ENCODE measurements at regions not wholly inside any gene's neighbourhood (a gene's known extent, or its start where the extent isn't known, plus 50 kb on each side); places are given as distances from the start of the nearest gene placed in this dataset.

GRCh38 chr16:49972961-49973360 is 52.1 kb upstream of the CNEP1R1 start:
- TF ChIP-seq, protein P1, sequence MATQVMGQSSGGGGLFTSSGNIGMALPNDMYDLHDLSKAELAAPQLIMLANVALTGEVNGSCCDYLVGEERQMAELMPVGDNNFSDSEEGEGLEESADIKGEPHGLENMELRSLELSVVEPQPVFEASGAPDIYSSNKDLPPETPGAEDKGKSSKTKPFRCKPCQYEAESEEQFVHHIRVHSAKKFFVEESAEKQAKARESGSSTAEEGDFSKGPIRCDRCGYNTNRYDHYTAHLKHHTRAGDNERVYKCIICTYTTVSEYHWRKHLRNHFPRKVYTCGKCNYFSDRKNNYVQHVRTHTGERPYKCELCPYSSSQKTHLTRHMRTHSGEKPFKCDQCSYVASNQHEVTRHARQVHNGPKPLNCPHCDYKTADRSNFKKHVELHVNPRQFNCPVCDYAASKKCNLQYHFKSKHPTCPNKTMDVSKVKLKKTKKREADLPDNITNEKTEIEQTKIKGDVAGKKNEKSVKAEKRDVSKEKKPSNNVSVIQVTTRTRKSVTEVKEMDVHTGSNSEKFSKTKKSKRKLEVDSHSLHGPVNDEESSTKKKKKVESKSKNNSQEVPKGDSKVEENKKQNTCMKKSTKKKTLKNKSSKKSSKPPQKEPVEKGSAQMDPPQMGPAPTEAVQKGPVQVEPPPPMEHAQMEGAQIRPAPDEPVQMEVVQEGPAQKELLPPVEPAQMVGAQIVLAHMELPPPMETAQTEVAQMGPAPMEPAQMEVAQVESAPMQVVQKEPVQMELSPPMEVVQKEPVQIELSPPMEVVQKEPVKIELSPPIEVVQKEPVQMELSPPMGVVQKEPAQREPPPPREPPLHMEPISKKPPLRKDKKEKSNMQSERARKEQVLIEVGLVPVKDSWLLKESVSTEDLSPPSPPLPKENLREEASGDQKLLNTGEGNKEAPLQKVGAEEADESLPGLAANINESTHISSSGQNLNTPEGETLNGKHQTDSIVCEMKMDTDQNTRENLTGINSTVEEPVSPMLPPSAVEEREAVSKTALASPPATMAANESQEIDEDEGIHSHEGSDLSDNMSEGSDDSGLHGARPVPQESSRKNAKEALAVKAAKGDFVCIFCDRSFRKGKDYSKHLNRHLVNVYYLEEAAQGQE (IDR thresholded peaks at IDR 0.05; ENCODE audit: low read depth) = no peak
- TF ChIP-seq YY1 (IDR thresholded peaks at IDR 0.05; ENCODE audit: extremely low read depth, insufficient replicate concordance, low read depth, low read length) (no peak), ZFX (IDR thresholded peaks at IDR 0.05) (no peak), POLR2A (IDR thresholded peaks at IDR 0.05; ENCODE audit: borderline replicate concordance, extremely low read depth, insufficient read depth, insufficient read length) (no peak), MAX (IDR thresholded peaks at IDR 0.05) (no peak), JUND (IDR thresholded peaks at IDR 0.05) (no peak), SIN3A (IDR thresholded peaks at IDR 0.05; ENCODE audit: low read depth) (no peak), EZH2 (IDR thresholded peaks at IDR 0.05) (no peak)
- TF ChIP-seq, protein P2, sequence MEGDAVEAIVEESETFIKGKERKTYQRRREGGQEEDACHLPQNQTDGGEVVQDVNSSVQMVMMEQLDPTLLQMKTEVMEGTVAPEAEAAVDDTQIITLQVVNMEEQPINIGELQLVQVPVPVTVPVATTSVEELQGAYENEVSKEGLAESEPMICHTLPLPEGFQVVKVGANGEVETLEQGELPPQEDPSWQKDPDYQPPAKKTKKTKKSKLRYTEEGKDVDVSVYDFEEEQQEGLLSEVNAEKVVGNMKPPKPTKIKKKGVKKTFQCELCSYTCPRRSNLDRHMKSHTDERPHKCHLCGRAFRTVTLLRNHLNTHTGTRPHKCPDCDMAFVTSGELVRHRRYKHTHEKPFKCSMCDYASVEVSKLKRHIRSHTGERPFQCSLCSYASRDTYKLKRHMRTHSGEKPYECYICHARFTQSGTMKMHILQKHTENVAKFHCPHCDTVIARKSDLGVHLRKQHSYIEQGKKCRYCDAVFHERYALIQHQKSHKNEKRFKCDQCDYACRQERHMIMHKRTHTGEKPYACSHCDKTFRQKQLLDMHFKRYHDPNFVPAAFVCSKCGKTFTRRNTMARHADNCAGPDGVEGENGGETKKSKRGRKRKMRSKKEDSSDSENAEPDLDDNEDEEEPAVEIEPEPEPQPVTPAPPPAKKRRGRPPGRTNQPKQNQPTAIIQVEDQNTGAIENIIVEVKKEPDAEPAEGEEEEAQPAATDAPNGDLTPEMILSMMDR (IDR thresholded peaks at IDR 0.05 in 2 of 3, conservative IDR thresholded peaks at IDR 0.05 in 1 of 3; ENCODE audit: borderline replicate concordance in 1 of 3, insufficient read depth in 1 of 3, low read depth in 2 of 3, low read length in 2 of 3) = no peak

All from HCT116 (cell line).